HG03064 (cell line): ENCODE measurements at regions not wholly inside any gene's neighbourhood (a gene's known extent, or its start where the extent isn't known, plus 50 kb on each side); places are given as distances from the start of the nearest gene placed in this dataset.

ENCODE experiments used
- ATAC-seq: cut with Tn5 transposase; IDR thresholded peaks from one replicate; pipeline ENCODE4 v1.9.1; 2021; ENCODE audit warnings: low read depth; ENCODE audit not compliant: unreplicated experiment

DNA sequence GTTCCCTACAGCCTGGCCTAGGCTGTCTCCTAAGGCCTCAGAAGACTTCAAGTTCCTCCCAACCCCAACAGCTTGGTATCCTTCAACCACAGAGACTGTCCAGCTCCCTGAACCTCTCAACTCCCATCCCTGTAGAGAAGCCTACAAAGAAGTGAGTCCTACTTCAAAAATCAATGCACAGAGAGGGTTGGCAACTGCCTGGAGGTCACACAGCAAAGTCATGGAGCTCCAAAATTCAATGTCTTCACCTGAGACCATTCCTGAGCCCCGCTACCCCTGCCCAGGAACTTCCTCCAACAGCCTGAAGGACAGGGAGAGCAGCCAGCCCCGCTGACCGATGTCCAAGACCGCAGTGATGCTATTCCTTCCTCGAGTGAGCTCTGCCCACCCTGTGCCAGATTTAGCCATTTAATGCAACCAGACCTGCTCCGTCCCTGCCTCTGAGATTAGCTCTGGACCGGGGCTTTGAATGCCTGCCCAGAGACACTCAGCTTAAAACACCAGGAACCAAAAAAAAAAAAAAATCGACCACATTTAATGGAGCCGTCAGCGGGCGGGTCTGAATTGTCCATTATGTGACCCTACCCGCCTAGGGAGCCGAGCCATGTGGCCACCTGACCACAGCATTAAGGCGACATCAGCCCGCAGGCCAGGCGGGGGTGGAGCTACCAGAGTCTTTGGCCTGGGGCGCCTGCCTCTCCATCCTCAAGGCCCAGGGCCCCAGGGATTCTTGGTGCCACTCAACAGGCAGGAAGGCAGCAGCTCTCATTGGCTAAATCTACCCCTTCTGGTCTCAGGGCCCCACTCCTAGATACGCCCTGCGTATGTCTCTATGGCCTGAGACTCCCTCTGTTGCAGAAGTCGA, 148.6 kb downstream of the SYF2 start:
- ATAC-seq, result no peak

DNA sequence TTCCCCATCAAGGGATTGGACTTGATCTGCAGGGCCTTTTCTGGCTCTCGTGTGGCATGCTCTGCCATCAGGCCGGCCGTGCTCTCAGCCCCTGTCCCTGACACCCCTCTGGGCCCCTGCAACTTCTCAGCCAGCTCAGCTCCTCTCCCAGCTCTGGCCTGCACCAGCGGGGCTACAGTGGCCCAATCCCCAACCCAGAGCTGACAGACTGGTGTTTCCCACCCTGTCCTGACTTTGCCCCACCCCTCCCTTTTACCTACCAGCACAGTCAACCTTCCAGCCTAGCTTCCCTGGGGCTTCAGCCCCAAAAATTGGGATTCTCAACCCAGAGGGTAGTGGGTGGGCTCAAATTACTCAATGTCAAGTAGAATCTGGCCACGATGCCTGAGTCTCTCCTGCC, 149.3 kb downstream of the SYF2 start:
- ATAC-seq, result no peak

DNA sequence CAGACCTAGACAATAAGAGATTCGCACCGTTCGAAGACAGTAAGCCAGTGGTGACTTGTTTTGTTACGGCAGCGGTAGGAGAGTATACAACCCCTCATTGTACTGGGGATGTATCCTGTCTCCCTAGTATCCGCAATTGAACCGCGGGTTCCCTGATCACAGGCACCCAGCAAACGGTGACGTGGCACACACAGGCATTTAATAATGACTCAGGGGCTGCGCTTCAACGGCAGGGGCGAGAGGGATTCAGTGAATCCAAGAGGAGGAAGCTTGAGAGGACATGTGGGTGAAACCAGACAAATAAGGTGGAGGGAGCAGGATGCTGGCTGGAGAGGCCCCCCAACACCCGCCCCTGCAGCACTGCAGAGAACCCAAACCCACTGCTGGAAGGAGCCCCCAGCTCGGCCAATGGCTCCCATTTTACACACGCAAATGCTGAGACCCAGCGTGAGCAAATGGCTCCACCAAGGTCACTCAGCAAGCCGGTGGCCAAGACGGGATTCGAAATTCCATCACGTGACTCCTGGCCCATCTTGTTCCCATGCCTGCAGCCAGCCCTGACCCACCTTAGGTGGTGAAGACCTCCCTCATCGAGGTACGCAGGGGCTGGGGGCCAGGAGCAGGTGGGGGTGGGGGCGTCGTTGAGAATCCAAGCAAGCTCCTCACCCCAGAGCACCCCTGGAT, 149.9 kb downstream of the SYF2 start:
- ATAC-seq, result no peak

DNA sequence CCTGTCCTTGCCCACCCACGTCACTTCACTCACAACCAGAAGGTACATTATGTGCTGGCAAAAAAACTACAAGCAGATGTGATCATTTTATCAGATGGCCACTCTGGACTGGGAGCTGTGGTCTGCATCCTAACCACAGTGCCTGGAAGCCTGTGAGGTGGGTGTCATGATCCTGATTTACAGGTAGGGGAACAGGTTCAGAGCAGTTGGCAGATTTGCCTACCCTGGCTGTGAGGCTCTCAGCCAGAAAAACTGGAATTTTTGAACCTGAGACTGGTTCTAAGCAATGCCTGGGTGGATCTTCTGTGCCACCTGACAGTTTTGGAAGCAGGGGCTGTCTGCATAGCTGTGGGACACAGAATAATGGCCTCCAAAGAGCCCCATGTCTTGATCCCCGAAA, 150.8 kb downstream of the SYF2 start:
- no peak for ATAC-seq

DNA sequence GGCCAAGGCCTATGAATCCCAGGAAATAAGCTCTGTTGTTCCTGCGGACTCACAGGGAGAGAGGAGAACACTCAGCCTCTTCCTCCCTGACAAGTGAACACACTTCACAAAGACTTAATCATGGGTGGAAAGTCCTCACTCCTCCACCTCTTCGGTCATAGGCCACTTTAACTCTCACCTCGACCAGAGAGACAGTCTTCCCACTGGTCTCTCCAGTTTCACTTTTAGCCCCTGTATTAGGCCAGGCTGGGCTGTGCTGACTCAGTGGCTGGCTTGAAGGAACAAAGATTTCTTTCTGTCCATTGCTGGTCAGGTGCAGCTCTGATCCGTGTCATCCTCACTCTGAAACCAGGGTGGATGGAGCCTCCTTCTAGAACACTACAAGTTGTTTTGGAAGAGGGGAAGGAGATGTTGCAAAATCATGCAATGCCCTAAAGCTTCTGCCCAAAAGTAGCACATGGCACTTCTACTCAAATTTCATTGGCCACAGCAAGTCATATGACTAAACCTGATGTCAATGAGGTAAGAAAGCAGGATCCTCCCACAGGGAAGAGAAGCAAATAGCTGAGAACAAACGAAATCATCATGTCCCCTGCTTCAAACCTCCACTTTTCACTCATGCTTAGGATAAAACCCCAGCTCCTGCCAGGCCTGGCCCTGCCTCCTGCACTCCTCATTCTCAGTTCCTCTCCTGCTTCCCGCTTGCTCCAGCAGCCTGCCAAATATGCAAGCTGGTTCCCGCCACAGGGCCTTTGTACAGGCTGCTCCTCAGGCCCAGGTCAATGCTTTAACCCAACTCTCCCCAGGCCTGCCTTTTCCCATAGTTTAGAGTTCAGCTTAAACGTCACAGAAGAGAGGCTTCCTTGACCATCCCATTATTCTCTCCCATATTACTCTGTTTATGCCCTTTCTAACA, 150.5 kb upstream of the RUNX3 start:
- ATAC-seq, result no peak

DNA sequence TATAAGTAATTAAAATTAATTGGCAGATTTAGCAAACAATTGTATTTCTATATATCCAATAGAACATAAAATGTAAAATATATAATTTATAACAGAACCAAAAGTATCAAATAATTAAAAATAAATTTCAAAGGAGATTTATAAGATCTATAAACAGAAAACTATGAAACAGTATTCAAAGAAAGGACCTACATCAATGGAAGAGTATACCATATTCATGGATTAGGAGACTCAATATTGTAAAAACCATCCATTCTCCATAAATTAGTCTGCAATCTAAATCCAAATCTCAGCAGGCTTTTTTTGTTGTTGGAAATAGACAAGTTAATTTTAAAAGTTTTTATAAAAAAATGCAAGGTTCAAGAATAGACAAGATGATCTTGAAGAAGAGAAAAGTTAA, 149.0 kb upstream of the RUNX3 start:
- no peak for ATAC-seq

DNA sequence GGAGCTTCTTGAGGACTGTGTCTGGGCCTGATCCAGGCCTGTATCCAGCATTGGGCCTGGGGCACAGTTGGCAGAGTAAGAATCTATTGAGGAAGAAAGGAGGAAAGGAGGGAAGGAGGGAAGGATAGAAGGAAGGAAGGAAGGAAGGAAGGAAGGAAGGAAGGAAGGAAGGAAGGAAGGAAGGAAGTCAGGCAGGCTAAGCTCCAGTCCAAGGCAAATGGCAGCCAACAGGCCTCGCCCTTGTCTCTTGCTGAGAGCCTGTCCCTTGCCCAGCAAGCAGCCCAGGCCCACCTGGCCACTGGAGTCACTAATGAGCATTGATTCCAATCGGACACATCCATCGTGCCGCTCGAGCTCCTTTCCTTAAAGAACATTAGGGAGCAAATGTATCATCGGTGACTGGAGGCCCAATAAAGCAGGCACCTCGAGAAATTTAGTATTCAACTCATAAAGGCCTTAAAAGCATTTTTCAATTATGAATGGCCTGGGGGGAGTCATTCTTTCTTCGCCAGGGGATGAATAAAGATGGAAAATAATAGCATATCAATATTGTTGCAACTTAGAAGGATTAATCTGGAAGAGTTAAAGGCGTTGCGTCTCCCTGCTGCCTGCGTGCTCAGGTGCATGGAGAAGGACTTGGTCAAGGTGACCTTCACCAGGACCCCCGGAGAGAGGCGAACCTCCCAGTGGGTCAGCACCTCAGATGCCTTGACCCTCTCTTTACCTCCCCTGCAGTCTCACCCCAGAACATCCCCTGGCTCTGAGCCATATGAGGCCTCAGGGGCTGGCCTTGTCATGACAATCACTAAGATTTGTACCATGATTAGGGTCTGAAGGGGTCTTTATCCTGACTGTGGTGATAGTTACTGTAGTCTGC, 144.5 kb upstream of the RUNX3 start:
- no peak for ATAC-seq

DNA sequence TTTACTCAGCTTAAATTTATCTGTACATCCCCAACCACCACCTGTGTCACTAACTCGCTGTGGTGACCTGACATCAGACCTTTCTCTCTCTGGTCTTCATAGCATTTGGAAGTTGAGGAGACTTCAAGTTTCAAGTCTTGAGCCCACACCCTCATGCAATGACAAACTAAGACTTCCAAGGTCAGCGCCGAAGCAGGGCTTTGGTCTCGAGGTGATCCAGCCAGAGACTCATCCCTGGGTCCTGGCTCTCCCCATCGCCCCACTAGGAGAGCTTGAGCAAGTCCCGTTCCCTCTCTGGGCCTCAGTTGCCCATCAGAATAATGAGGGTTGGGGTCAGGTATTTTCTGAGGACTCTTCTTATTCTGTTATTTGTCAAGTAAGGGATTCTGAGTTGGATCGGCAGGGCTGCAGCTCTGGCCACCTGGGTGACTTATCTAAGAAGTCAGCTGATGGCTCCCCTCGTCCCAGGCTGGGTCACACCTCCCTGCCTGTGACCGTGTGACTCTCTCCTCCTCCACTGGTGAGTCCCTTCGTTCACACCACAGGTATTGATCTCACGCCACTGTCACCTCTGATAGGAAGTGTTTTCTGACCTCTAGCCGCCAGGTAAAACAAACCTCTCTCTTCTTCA, 143.7 kb upstream of the RUNX3 start:
- no peak for ATAC-seq

DNA sequence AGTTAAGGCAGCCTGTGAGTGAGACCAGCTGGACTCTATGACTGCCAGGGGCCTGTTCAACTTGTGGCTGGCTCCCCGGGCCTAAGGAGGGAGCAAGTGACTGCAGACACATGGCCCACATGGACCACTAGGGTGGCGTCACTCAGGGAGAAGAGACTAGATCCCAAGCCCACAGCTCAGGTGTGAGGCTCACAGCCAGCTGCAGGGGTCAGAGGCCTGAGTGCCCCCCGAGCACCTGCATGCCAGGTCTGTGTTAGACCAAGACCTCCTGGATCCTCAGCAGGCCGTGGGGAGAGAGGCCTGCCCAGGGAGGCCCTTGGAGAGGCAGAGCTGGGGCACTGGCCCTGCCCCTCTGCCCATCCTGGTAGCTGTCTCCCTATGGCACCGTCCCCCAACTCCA, 142.4 kb upstream of the RUNX3 start:
- ATAC-seq, result no peak

DNA sequence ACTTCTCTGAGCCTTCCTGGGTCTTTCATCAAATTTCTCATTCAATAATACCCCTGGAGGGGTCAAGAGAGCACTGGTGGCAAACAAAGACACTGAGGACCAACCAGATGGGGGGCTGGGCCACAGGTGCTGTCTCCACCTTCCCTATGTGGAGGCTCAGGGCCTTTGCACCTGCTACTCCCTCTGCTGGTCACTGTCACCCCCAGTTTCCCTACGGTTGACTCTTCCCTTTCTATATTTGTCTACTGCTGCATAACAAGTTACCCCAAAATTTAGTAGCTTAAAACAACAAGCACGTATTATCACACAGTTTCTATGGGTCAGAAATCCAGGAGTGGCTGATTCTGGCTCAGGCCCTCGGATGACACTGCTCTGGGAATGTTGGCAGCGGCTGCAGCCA, 138.8 kb upstream of the RUNX3 start:
- ATAC-seq, result no peak

DNA sequence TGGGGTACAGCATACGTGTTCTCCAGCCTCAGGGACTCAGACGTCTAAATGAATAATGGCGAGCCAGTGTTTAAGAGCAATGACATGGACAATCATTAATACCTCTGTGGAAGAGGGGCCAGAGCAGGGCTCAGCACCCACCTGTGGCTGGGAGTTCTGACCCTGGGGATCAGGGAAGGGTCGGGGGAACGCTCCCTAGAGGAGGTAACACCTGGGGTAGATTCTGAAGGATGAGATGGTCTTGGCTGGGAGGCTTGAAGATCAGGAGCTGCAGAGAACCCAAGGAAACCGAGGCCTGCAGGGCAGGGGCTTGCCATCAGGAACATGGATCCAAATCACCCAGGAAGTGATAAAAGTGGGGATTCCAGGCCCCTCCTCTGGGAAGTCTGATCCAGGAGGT, 138.2 kb upstream of the RUNX3 start:
- ATAC-seq, result no peak

DNA sequence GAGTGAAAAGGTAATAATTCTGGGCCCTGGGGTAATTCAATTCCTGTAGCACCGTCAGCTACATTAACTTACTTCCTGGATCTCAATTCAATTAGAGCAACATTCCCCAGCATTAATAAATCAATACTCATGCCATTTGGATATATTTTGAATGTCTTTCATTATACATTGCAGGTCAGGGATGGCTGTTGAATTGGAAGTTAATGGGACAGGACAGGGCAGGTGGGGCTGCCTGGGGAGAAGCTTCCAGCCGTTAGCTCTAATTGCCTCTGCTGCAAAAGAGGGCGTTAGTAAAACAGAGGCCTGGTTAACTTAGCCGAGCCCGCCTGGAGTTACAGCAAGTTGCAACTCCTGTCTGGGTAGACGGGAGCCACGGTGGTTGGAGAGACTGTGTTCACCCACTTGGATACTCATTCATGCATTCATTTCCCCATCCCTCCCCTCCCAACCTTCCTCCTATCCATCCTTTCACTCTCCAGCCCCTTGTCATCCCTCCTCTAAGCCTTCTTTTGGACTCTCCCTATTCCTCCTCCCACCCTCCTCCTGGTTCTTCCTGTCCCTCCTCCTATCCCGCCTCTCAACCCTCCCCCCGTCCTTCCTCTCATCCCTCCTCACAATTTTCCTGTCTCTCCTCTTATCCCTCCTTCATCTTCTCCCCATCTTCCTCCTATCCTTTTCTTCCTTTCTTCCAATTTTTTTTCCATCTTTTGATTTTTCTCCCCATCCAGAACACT, 137.6 kb upstream of the RUNX3 start:
- no peak for ATAC-seq

DNA sequence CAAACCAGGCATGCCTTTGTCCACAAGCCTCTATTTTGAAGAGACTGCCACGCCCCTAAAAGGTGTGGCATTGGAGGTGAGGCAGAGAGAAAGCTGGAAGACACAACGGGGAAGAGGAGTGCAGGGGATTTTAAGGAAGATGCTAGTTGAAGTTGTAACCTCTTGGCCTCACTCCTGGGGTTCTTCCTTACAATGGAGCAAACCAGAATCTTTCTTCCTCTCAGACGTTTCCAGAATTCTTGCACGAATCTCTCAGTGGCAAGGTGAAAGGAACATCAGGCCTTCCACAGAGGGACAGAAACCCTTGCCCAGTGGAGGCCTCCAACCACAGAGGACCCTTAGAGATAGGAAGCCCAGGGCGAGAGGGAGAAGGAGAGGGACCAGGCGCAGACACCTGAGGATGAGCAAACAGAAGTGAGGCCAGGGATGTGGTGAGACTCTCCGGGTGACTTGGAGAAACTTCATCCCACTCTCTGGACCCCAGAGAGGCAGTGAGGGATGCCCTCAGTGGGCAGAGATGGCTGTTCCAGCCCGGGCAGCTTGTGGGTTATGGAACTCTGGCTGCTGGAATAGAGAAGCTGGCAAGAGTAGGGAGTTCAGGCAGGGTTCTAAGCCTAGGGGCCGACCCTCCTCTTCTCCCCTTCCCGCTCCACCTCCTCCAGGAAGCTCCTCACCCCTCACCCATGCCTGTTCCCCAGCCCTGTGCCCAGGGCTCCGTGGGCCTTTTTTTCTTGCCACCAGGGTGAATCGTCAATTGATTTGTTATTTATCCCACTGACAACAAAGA, 136.8 kb upstream of the RUNX3 start:
- no peak for ATAC-seq

DNA sequence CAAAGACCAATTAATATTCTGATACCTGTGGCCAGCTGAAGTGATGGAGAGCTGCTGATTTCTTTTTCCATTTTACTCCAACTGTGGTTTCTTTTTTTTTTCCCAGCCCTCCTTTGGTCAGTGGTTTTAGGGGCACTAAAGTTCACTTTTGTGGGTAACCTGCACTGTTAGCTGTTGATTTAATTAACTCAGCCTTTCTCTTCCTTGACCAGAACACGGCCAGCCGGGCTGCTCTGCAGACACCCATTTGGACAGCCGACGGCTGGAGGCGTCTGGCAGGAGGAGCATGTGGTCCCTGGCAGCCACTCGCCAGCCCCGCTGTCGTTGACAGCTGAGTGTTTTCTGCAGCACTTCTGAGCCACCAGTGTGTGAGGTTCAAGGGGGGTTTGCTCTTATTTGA, 136.2 kb upstream of the RUNX3 start:
- ATAC-seq, result no peak

DNA sequence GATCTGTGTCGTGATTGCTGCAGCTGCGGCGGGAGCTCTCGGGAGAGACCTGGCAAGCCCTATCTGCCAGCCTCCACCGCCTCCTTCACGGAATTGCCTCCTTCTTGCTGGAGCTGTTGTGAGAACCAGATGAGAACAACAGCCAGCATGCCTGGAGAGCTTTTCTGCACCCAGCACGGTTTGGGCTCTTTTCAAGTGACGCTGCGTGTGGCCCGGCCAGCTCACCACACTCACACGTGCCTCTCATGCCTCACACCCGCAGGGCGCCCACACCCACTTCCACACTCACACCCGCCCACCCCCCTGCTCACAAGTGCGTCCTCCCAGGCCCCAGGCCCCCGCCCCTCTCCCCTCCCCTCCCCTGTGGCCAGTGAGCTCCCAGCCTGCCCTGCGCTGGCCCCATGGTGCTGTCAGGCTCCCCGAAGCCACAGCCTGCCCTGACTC, 135.7 kb upstream of the RUNX3 start:
- ATAC-seq, result no peak

DNA sequence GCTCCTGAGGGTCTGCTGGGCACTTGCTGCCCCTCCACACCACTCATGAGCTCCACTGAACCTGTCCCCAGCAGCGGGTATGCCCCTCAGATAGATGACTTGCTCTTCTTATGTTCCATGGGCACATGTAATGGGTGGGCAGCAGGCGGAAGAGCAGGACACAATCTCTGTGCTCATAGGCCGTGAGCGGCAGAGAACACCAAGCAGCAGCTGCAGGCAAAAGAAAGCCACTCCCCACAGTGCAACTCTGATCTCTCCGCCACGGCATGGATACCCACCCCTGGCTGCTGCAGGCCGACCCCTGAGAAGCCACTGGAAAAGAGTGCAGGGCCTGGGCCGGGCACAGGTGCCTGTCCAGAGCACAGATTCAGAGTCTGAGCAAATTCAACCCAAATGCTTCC, 135.2 kb upstream of the RUNX3 start:
- ATAC-seq, result no peak

DNA sequence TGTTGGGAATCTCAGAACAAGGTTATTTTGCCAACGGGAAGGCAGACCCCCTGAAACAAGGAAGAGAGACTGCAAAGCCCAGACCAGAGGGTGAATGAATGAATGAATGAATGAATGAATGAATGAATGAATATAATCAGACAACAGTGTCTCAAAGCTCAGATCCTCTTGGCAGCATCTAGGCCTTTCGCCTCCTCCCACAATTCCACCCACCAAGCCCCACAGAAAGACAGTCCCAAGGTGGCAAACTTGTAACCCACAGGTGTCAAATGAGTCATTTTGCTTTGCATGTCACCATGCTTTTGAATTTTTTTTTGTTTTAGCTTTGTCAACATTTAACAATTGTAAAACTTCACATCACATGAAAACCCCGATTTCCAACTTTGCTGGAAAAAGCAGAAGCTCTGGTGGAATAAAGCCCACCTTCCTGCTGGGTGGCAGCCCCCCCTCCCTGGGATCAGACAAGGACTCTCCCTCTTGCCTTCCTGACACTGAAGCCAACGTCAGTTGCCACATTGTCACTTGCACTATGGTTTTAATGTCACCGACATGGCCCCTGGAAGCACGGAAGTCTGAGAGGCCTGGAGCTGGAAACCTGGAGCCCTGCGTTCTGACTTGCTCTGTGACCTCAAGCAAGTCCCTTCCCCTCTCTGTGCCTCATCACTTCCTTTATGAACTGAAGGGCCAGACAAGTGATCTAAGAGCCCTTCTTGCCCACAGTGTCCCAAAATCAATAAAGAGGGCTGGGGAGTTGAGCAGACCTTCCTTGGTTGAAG, 134.6 kb upstream of the RUNX3 start:
- no peak for ATAC-seq
